Lower leg skin (tissue), 3 donors: ENCODE measurements at regions not wholly inside any gene's neighbourhood (a gene's known extent, or its start where the extent isn't known, plus 50 kb on each side); places are given as distances from the start of the nearest gene placed in this dataset.

Experiments
- POLR2A ChIP-seq, 2 donors: fragments of 450-650 bp; IDR thresholded peaks; one replicate each; pipeline ENCODE4 v1.6.1; 2016 to 2017; ENCODE audit warnings: antibody characterized with exemption in 2 of 2, mild to moderate bottlenecking in 1 of 2, moderate library complexity in 1 of 2
- TF ChIP-seq, protein P1 (sequence below), 3 donors: fragments of 450-650 bp; IDR thresholded peaks; one replicate each; pipeline ENCODE4 v1.5.1; 2016; ENCODE audit warnings: antibody characterized with exemption in 3 of 3, mild to moderate bottlenecking in 3 of 3, moderate library complexity in 2 of 3

DNA sequence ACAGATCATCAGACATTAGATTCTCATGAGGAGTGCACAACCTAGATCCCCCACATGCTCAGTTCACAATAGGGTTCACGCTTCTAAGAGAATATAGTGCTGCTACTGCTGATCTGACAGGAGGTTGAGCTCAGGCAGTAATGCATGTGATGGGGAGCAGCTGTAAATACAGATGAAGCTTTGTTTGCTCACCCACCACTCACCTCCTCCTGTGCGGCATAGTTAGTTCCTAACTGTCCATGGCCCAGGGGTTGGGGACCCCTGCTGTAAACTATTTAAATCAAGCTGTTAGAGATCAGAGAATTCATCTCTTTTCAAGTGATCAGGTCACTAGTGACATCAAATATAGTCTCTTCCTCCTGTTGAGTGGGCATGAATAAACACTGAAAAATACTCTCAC lies 88.8 kb upstream of the ACVR2A start:
- TF ChIP-seq POLR2A (IDR thresholded peaks at IDR 0.05) = no peak
- TF ChIP-seq, protein P1, sequence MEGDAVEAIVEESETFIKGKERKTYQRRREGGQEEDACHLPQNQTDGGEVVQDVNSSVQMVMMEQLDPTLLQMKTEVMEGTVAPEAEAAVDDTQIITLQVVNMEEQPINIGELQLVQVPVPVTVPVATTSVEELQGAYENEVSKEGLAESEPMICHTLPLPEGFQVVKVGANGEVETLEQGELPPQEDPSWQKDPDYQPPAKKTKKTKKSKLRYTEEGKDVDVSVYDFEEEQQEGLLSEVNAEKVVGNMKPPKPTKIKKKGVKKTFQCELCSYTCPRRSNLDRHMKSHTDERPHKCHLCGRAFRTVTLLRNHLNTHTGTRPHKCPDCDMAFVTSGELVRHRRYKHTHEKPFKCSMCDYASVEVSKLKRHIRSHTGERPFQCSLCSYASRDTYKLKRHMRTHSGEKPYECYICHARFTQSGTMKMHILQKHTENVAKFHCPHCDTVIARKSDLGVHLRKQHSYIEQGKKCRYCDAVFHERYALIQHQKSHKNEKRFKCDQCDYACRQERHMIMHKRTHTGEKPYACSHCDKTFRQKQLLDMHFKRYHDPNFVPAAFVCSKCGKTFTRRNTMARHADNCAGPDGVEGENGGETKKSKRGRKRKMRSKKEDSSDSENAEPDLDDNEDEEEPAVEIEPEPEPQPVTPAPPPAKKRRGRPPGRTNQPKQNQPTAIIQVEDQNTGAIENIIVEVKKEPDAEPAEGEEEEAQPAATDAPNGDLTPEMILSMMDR (IDR thresholded peaks at IDR 0.05) = no peak
